ENCODE measurements at regions not wholly inside any gene's neighbourhood (a gene's known extent, or its start where the extent isn't known, plus 50 kb on each side); places are given as distances from the start of the nearest gene placed in this dataset.

- Histone ChIP-seq H4K91ac (replicated peaks; ENCODE audit: insufficient read length, low read length) (no peak overlapping the region), H3K79me2 (ENCODE audit: control insufficient read depth in 1 of 2, insufficient read depth in 2 of 2, low read length in 2 of 2) (no peaks in the 10 kb centered on the region), H3K4me1 (replicated peaks in 1 of 4; ENCODE audit: control insufficient read depth in 3 of 4, insufficient read depth in 4 of 4, low read length in 3 of 4) (no peaks in the 10 kb centered on the region), H3K36me3 (ENCODE audit: control insufficient read depth in 2 of 4, insufficient read depth in 4 of 4, low read length in 3 of 4) (no peaks in the 10 kb centered on the region), H2BK20ac (ENCODE audit: low read length) (no peak overlapping the region), H3K27ac (ENCODE audit: low read depth, low read length) (no peak overlapping the region), H2AFZ (ENCODE audit: low read length) (no peak overlapping the region), H4K20me1 (replicated peaks in 1 of 2; ENCODE audit: control insufficient read depth in 1 of 2, insufficient read depth in 2 of 2, low read length in 2 of 2) (no peaks in the 10 kb centered on the region), H3K23me2 (ENCODE audit: low read depth, low read length) (no peaks in the 10 kb centered on the region), H3K79me1 (ENCODE audit: low read depth, low read length) (no peaks in the 10 kb centered on the region), H2BK5ac (ENCODE audit: low read depth, low read length) (no peak overlapping the region), H3K4ac (replicated peaks; ENCODE audit: insufficient read length, low read depth, low read length) (no peak overlapping the region), H3K9ac (replicated peaks in 1 of 4; ENCODE audit: extremely low read depth in 1 of 4, low read depth in 3 of 4, low read length in 3 of 4) (no peak overlapping the region), H4K5ac (ENCODE audit: insufficient read length, low read depth, low read length) (no peak overlapping the region), H3K56ac (replicated peaks; ENCODE audit: insufficient read length, low read depth, low read length) (no peak overlapping the region), H3K4me2 (ENCODE audit: insufficient read depth in 1 of 2, low read depth in 2 of 2, low read length in 2 of 2) (no peak overlapping the region), H2AK5ac (ENCODE audit: low read depth, low read length) (no peak overlapping the region), H3K27me3 (replicated peaks in 1 of 4; ENCODE audit: control insufficient read depth in 3 of 4, extremely low read depth in 1 of 4, insufficient read depth in 3 of 4, low read length in 3 of 4) (no peaks in the 10 kb centered on the region), H3K23ac (ENCODE audit: insufficient read length) (no peak overlapping the region), H2BK15ac (ENCODE audit: low read length) (no peak overlapping the region), H3K9me3 (ENCODE audit: insufficient read depth in 2 of 2, low read depth in 1 of 2, low read length in 1 of 2) (peaks cover 0 to 4% of the 10 kb centered on the region in 2 experiments; a peak in 1 of 4 replicates), H3K14ac (ENCODE audit: insufficient read length) (no peak overlapping the region), H3K18ac (ENCODE audit: extremely low read depth, low read length) (no peak overlapping the region), H4K8ac (ENCODE audit: extremely low read depth, insufficient read depth, low read length) (no peak overlapping the region), H3K4me3 (ENCODE audit: extremely low read depth in 1 of 4, insufficient read depth in 2 of 4, low read depth in 3 of 4, low read length in 4 of 4) (no peak overlapping the region), H2BK12ac (ENCODE audit: low read depth, low read length) (no peak overlapping the region), H2BK120ac (replicated peaks; ENCODE audit: low read depth, low read length) (no peak overlapping the region)
- no peak for DNase-seq (ENCODE audit: low read depth in 1 of 2, low spot score in 2 of 2)
- FAIRE-seq = no peak
- ChIA-PET CTCF (ENCODE audit: partially characterized antibody) (no interaction called here), POLR2A (ENCODE audit: partially characterized antibody) (no interaction called here)
- 100% methylated on average over 2 of the region's 2 CpGs; no CpG with 5 or more reads in 1 of the 2 experiments for WGBS, 2 experiments (ENCODE audit: extremely low coverage in 1 of 2, insufficient coverage in 1 of 2, insufficient read length in 1 of 2, insufficient replicate concordance in 2 of 2, low coverage in 1 of 2, low lambda C conversion rate in 2 of 2, missing lambda C conversion rate in 1 of 2)
- TF ChIP-seq, protein P1, sequence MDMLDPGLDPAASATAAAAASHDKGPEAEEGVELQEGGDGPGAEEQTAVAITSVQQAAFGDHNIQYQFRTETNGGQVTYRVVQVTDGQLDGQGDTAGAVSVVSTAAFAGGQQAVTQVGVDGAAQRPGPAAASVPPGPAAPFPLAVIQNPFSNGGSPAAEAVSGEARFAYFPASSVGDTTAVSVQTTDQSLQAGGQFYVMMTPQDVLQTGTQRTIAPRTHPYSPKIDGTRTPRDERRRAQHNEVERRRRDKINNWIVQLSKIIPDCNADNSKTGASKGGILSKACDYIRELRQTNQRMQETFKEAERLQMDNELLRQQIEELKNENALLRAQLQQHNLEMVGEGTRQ (IDR thresholded peaks at IDR 0.05; ENCODE audit: low read length) = no peak
- TF ChIP-seq CREB1 (IDR thresholded peaks at IDR 0.05) (no peak), SRF (IDR thresholded peaks at IDR 0.05; ENCODE audit: low read depth, low read length) (no peak), RXRA (IDR thresholded peaks at IDR 0.05; ENCODE audit: insufficient read depth, low read depth, low read length) (no peak), SIX5 (IDR thresholded peaks at IDR 0.05; ENCODE audit: low read depth, low read length) (no peak), SP4 (IDR thresholded peaks at IDR 0.05; ENCODE audit: low read length) (no peak), CHD1 (IDR thresholded peaks at IDR 0.05; ENCODE audit: low read depth, low read length) (no peak), E2F6 (IDR thresholded peaks at IDR 0.05) (no peak), GABPA (IDR thresholded peaks at IDR 0.05; ENCODE audit: borderline replicate concordance, insufficient read depth, low read length) (no peak), BCL11A (IDR thresholded peaks at IDR 0.05; ENCODE audit: low read depth in 2 of 2, low read length in 2 of 2) (no peak), FOSL1 (IDR thresholded peaks at IDR 0.05; ENCODE audit: insufficient read depth, low read depth, low read length) (no peak), MAX (IDR thresholded peaks at IDR 0.05) (no peak), TBP (IDR thresholded peaks at IDR 0.05; ENCODE audit: low read depth, low read length) (no peak), BRCA1 (IDR thresholded peaks at IDR 0.05; ENCODE audit: low read depth, low read length) (no peak)
These were observed 331.1 kb upstream of the MAGEB18 start for GRCh38 chrX:25807022-25807421.
